Prostate gland (tissue), 2 donors: ENCODE measurements at regions not wholly inside any gene's neighbourhood (a gene's known extent, or its start where the extent isn't known, plus 50 kb on each side); places are given as distances from the start of the nearest gene placed in this dataset.

ENCODE experiments used
- DNase-seq: peaks from one replicate; pipeline ENCODE4 v3.0.0-alpha.2; 2019; ENCODE audit warnings: low spot score
- H3K27ac ChIP-seq, 2 donors: fragments of 200-600 bp; sonication (generic); 2 replicates each; pipeline ENCODE4 v1.5.1; 2017 to 2019
- H3K27me3 ChIP-seq: fragments of 200-600 bp; sonication (generic); replicated peaks from 2 replicates; pipeline ENCODE4 v1.5.1; 2019; ENCODE audit not compliant: insufficient read depth
- H3K36me3 ChIP-seq, 2 donors: fragments of 200-600 bp; sonication (generic); 1 replicate in 1 of 2; 2 replicates in 1 of 2; pipeline versions ENCODE4 v1.5.1 to v1.8.1; 2017 to 2019
- H3K4me1 ChIP-seq: fragments of 200-600 bp; sonication (generic); replicated peaks from 2 replicates; pipeline ENCODE4 v1.5.1; 2019
- H3K4me3 ChIP-seq, 2 donors: fragments of 200-600 bp; sonication (generic); 2 replicates each; pipeline ENCODE4 v1.5.1; 2017 to 2019
- H3K9me3 ChIP-seq: fragments of 200-600 bp; sonication (generic); 2 replicates; pipeline ENCODE4 v1.5.1; 2017
- POLR2A ChIP-seq: fragments of 450-650 bp; IDR thresholded peaks from one replicate; pipeline ENCODE4 v1.6.1; 2016; ENCODE audit warnings: antibody characterized with exemption, mild to moderate bottlenecking
- POLR2AphosphoS5 ChIP-seq: sonication (generic); formaldehyde crosslinking; IDR thresholded peaks from one replicate; pipeline ENCODE4 v1.6.1; 2017; ENCODE audit warnings: antibody characterized with exemption
- WGBS: methylation state at CpG from one replicate; pipeline ENCODE4 v1.1.5; 2018; 5-methylcytosine and 5-hydroxymethylcytosine counted together
- intact Hi-C: fragments of 100-400 bp; cut with DNase I; formaldehyde crosslinking; loops from one replicate; pipeline ENCODE4 v1.14.2; 2022
- TF ChIP-seq, protein P1 (sequence below), 4 experiments: fragments of 200-600 bp in 2 of 4; fragments of 450-650 bp in 2 of 4; sonication (generic) in 2 of 4; IDR thresholded peaks; 1 replicate in 3 of 4; 2 replicates in 1 of 4; pipeline ENCODE4 v1.5.1; 2016 to 2019; ENCODE audit warnings: antibody characterized with exemption in 4 of 4, mild to moderate bottlenecking in 2 of 4, moderate library complexity in 2 of 4

GRCh38 chr5:171604195-171604594, 181.4 kb upstream of the SMIM23 start:
- no peak for DNase-seq
- no peaks in the 10 kb centered on the region for H3K27me3 ChIP-seq
- TF ChIP-seq POLR2AphosphoS5 (no peak), POLR2A (no peak)
- TF ChIP-seq, protein P1, sequence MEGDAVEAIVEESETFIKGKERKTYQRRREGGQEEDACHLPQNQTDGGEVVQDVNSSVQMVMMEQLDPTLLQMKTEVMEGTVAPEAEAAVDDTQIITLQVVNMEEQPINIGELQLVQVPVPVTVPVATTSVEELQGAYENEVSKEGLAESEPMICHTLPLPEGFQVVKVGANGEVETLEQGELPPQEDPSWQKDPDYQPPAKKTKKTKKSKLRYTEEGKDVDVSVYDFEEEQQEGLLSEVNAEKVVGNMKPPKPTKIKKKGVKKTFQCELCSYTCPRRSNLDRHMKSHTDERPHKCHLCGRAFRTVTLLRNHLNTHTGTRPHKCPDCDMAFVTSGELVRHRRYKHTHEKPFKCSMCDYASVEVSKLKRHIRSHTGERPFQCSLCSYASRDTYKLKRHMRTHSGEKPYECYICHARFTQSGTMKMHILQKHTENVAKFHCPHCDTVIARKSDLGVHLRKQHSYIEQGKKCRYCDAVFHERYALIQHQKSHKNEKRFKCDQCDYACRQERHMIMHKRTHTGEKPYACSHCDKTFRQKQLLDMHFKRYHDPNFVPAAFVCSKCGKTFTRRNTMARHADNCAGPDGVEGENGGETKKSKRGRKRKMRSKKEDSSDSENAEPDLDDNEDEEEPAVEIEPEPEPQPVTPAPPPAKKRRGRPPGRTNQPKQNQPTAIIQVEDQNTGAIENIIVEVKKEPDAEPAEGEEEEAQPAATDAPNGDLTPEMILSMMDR (IDR thresholded peaks at IDR 0.05) = no peak
- no peak overlapping the region for H3K27ac ChIP-seq
- H3K36me3 ChIP-seq = no peaks in the 10 kb centered on the region
- H3K4me1 ChIP-seq = no peaks in the 10 kb centered on the region
- H3K4me3 ChIP-seq = no peak overlapping the region
- intact Hi-C loops = no loop called here
- H3K9me3 ChIP-seq = no peaks in the 10 kb centered on the region

GRCh38 chr5:171606414-171607024, 179.1 kb upstream of the SMIM23 start:
- Histone ChIP-seq H3K4me1 (no peaks in the 10 kb centered on the region), H3K36me3 (no peaks in the 10 kb centered on the region), H3K4me3 (no peak overlapping the region), H3K27ac (no peak overlapping the region), H3K9me3 (no peaks in the 10 kb centered on the region), H3K27me3 (no peaks in the 10 kb centered on the region)
- DNase-seq = no peak
- intact Hi-C loops = no loop called here
- TF ChIP-seq POLR2A = no peak
- no peak for TF ChIP-seq POLR2AphosphoS5
- TF ChIP-seq, protein P1 (IDR thresholded peaks at IDR 0.05) = no peak

DNA sequence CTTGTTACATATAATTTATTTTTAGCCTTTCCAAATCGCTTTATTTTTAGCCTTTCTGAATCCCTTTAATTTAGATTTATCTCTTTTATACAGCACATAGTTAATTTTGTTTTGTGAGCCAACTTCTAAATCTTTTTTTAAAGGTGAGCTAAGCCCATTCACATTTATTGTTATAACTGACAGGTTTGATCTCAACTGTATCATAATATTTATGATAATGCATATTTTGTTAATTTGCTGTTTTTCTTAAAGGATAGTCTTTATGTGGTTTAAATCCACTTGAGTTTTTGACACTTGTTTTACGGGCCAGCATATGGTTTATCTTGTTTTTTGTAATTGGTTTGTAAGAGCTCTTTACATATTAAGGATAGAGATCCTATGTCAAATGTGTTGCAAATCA, 177.8 kb upstream of the SMIM23 start:
- no peaks in the 10 kb centered on the region for H3K4me1 ChIP-seq
- no peaks in the 10 kb centered on the region for H3K36me3 ChIP-seq
- DNase-seq = no peak
- no peaks in the 10 kb centered on the region for H3K9me3 ChIP-seq
- no peaks in the 10 kb centered on the region for H3K27me3 ChIP-seq
- intact Hi-C loops = no loop called here
- 91% methylated on average over 2 of the region's 2 CpGs for WGBS
- H3K4me3 ChIP-seq = no peak overlapping the region
- no peak for TF ChIP-seq POLR2AphosphoS5
- H3K27ac ChIP-seq = no peak overlapping the region

GRCh38 chr5:171609806-171610452, 175.7 kb upstream of the SMIM23 start:
- no peaks in the 10 kb centered on the region for H3K9me3 ChIP-seq
- WGBS = 73% methylated on average over 3 of the region's 3 CpGs
- H3K4me1 ChIP-seq = no peaks in the 10 kb centered on the region
- H3K27me3 ChIP-seq = no peaks in the 10 kb centered on the region
- TF ChIP-seq, protein P1 (IDR thresholded peaks at IDR 0.05) = no peak
- TF ChIP-seq POLR2AphosphoS5 (no peak), POLR2A (no peak)
- H3K36me3 ChIP-seq = no peaks in the 10 kb centered on the region
- no peak for DNase-seq
- intact Hi-C loops = no loop called here
- H3K4me3 ChIP-seq = no peak overlapping the region
- H3K27ac ChIP-seq = no peak overlapping the region

DNA sequence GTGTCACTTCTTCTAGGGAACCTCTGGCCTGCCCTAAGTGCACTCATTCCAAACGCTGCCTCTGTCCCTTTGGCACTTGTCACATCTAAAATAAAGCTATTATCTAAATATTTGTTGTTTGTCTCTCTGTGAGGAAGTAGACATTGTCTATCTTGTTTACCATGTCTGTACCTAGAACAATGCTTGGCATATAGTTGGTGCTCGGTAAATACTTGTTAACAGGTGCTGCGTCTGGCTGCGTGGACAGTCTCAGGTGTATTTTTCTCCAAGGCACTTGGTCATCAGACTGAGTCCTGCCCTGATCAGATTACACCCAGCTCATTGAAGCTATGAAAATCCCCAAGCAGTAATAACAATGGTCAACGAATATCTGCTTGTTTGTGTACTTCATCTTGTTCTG, 174.9 kb upstream of the SMIM23 start:
- DNase-seq = no peak
- WGBS = 48% methylated on average over 5 of the region's 5 CpGs
- TF ChIP-seq, protein P1 (IDR thresholded peaks at IDR 0.05) = no peak
- TF ChIP-seq POLR2A = no peak
- TF ChIP-seq POLR2AphosphoS5 = no peak
- no peaks in the 10 kb centered on the region for H3K9me3 ChIP-seq
- H3K4me1 ChIP-seq = no peaks in the 10 kb centered on the region
- no peak overlapping the region for H3K27ac ChIP-seq
- no peak overlapping the region for H3K4me3 ChIP-seq
- H3K36me3 ChIP-seq = no peaks in the 10 kb centered on the region
- no peaks in the 10 kb centered on the region for H3K27me3 ChIP-seq
- intact Hi-C loops = no loop called here
